ENCODE measurements at regions not wholly inside any gene's neighbourhood (a gene's known extent, or its start where the extent isn't known, plus 50 kb on each side); places are given as distances from the start of the nearest gene placed in this dataset.

DNA sequence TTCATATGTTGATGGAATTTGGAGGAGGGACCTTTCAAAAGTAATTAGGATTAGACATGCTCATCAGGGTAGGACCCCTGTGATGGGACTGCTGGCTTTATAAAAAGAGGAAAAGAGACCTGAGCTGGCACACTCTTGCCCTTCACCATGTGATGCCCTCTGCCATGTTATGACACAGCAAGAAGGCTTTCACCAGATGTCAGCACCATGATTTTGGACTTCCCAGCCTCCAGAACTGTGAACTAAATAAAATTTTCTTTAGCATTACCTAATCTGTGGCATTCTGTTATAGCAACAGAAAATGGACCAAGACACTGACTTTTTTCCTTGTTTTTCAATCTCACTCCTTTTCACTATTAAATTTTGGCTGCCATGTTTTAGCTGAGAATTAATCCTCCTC lies 105.0 kb upstream of the TMPO start:
- TF ChIP-seq, protein P1, sequence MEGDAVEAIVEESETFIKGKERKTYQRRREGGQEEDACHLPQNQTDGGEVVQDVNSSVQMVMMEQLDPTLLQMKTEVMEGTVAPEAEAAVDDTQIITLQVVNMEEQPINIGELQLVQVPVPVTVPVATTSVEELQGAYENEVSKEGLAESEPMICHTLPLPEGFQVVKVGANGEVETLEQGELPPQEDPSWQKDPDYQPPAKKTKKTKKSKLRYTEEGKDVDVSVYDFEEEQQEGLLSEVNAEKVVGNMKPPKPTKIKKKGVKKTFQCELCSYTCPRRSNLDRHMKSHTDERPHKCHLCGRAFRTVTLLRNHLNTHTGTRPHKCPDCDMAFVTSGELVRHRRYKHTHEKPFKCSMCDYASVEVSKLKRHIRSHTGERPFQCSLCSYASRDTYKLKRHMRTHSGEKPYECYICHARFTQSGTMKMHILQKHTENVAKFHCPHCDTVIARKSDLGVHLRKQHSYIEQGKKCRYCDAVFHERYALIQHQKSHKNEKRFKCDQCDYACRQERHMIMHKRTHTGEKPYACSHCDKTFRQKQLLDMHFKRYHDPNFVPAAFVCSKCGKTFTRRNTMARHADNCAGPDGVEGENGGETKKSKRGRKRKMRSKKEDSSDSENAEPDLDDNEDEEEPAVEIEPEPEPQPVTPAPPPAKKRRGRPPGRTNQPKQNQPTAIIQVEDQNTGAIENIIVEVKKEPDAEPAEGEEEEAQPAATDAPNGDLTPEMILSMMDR (IDR thresholded peaks at IDR 0.05): no peak
- no peak for TF ChIP-seq EZH2 (IDR thresholded peaks at IDR 0.05)
